ENCODE measurements at regions not wholly inside any gene's neighbourhood (a gene's known extent, or its start where the extent isn't known, plus 50 kb on each side); places are given as distances from the start of the nearest gene placed in this dataset.
"Not testable (repeated sequence)": the region's sequence is repeated elsewhere in the genome, so short reads cannot be mapped to it uniquely, and the experiment has no call there.

DNA sequence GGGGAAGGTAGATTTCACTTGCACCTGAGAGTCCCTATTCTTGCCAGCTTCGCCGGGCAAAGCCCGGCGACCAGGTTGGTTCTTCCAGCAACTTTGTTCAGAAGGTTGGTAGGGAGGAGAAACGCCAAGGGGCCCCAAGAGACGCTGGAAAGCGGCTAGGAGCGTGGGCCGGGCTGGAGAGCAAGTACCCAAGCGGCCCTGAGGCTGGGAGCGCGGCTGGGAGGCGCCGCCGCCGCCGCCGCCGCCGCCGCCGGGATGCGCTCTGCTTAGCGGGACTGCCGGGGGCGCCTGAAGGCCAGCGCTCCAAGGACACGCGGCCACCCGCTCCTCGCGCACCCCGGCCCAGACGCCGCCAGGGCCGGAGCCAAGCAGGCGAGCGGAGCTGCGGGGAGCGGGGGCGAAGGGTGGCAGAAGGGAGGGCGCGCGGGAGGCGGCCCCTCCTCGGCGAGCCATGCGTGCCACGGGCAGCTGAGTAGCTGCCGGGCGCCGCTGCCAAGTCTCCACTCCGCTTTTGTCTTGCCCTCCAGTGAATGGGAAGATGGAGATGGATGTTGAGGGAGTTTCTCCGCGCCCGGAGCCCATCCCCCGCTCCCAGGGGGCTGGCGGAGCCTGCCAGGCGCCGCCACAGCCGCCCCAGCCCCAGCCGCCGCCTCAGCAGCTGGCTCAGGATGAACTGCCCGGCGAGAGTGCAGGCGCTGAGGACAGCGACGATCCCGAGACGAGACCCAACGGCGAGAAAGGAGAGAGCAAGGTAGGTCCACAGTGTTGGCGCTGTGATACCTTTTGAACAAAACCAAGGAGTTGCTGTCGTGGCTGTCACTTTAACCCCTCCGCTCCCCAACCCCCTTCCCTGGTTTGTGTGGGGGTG lies 227.4 kb upstream of the AZI2 start:
- peak; percentile 56 for DNase-seq

DNA sequence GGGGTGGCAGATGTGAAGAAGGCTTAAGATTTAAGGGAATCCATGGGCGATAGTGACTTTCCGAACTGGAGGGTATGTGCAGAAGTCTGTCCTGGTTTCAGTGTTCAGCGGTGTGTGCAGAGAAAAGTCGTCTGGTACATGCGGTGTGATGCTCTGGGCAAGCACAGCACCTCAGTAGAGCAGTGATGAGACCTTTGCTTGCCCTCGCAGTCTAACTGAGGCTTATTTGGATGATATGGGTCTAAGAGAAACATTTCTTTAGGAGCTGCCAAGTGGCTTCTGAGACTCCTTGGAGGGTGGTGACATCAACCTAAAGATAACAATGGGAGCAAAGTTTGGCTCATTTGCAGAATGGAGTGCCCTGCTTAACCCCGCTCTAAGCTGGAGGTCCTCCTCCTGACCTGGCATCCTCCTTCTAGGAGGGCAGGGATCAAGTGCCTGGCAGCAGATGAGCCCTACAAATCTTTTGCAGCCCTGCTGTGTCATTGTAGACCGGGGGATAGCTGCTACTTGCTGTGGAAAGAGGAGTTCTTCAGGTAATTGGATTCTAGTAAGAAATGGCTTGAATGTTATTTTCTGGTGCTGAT lies 228.1 kb upstream of the AZI2 start:
- no peak for DNase-seq

DNA sequence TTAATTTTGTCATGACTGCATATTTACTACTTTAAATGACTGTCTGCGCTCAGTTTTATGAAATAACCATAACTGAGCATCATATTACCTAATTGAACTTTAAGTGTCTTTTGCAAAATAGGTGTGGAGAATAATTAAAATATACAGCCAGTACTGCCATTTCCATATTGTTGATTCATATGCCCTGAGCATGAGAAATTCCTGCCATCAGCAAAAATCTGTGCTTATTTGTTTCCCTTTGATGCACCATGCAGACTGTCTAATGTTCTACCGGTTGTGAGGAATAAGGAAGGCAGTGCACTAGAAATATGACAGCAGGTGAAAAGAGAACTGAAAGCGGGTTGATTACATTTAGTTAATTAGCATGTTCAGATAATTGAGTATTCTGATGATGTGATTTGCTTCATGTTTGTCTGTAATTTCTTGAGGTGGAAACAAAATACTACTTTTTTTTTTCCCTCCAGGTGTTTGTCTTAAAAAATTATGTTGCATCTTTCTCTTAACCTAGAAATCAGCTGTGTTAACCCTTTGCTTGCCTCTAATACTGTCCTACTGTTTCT lies 229.4 kb upstream of the AZI2 start:
- DNase-seq: no peak

DNA sequence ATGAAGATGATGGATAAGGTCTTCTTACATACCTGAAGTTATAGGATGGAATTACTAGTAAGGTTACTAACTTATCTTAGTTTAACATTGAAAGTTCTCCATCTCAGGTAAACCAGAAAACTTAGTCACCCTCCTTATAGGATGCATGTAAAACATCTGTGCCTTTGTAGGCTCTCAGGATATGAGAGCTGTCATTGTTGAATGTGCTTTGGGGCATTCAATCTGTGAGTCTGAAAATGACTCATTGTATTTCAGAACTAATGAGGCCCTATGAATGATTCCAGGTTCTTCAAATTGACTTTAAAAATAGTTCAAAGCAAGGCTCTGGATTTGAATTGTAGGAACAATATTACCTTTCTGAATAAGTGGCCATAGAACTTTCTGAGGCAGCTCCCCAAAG lies 237.7 kb upstream of the AZI2 start:
- DNase-seq: no peak

DNA sequence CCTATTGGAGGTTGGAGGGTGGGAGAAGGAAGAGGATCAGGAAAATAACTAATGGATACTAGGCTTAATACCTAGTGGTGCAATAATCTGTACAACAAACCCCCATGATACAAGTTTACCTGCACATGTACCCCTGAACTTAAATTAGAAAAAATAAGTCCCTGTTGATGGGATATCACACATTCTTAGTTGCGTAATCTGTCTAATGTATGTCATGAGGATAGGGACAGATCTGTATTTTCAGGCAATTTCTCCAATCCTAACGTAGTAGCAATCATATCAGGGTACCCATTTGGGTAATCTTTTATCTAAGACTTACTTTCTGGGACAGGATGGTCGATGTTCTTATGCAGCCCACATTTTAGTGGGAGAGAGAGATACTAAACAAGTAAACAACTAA lies 239.1 kb upstream of the AZI2 start:
- no peak for DNase-seq

DNA sequence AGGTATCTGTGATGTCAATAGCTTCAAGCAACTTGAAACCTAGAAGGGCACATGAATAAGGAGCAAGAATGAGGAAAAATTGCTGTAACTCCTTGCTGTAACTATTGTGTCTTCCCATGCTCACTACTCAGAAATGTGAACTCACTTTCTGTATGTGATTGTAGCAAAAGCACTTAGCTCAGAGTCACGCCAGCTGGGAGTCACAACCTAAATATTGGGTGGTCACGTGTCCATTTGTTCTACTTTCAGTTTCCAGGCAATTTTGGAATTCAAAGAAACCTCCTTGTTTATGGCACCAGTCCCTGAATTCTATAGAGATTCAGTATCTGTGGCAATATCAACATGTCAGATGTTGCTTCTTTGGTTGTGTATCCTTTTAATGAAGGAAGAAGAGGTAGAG lies 241.6 kb upstream of the AZI2 start:
- DNase-seq: no peak

DNA sequence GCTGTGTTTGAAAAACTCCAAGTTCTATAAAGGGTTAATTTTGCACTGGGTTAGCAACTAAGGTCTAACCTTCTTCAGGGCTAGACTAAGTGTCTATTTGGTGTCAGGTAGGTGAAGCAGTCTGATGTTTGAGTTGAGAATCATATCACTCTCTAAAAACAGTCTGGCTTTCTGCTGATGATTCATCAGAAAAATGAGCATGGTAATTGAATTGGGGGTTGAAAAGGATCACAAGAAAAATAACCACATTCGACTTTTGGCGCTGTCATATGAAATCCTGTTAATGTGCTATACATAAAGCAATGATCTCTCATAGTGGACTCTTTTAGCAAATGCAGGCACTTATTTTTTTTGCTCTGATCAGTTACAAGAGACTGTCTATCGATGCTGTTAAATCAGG lies 242.2 kb upstream of the AZI2 start:
- DNase-seq: no peak

DNA sequence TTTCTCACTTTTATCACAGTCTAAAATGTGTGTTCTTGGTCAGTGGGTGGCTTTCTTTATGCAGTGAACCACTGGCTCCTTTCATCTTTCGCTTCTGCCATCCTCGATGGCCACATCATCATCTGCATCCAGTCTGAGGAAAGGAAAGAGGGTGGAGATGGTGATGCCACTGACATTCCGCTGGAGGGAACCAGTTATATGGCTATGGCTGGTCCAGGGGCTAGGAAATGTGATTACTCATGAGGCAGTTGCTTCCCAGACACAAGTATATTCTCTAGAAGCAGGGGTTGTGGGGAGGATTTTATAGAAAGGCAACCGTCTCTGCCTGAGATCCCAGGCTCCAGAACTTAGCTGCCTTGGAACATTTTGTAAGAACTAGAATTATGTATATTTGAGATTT lies 246.7 kb upstream of the AZI2 start:
- no peak for DNase-seq

DNA sequence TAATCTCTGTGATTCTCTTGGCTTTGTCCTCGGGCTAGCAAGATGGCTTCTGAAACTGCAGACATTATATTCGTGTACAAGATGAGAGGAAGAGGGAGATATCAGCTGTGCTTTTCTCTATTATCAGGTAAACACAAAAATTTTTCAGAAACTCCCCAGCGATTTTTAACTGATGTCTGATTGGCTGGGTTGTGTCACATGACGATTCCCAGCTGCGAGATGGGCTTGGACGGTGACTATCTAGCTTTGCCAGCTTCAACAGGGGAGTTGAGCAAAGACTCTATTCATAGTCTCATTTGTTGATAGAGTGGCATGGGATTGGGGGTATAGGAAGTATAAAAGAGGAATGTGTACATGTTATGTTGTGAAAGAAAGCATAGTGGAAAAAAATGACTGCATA lies 248.8 kb upstream of the AZI2 start:
- DNase-seq: no peak

DNA sequence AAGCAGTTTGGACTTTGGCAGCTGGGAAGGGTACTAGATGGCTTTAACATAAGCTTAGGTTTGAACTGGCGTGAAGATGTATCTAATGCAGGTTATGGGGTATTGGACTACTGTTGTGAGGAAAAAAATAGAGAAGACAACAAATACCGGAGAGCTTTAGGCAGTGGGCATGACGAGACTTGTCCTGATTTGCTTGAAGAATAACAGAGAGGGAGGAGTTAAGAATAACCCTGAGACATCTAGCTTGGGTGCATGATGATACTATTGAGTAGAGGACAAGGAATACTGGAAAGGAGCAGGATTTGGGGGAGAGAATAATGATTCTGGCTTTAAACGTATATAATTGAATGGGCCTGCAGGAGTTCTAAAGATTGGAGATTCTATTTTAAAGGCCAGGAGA lies 249.5 kb upstream of the AZI2 start:
- no peak for DNase-seq

DNA sequence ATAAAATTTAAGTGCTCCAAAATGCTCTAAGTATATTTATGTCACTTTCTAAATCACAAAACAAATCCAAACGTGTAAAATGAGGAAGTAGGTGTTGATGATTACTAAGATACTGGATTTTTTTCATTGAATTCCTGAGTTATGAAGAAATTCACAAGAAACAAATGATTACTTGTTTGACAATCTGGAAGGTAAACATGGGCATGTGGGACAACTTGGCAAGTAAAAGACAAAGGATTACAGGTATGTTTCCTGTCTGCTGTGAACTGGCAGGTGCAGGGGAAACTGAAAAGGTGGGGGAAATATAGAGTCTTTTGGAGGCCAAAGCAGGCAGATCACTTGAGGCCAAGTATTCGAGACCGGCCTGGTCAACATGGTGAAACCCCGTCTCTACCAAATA lies 252.7 kb upstream of the AZI2 start:
- no peak for DNase-seq

DNA sequence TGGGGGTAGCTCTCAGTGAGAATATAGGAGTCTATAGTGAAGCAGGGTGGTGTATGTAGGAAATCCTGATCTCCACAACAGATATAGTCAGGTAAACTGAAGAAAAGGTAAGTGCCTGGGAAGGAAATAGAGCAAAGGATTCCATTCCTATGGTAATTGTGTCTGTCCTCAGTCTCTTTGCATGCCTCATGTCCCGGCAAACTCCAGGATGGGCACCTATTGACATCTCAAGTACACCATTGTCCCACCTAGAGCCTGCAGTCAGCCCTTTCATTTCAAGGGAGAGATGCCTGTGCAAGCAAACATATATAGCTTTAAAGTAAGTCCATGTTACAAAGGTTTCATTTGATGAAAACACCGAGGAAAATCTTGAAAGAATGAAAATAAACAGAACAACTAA lies 257.7 kb upstream of the AZI2 start:
- DNase-seq: no peak

DNA sequence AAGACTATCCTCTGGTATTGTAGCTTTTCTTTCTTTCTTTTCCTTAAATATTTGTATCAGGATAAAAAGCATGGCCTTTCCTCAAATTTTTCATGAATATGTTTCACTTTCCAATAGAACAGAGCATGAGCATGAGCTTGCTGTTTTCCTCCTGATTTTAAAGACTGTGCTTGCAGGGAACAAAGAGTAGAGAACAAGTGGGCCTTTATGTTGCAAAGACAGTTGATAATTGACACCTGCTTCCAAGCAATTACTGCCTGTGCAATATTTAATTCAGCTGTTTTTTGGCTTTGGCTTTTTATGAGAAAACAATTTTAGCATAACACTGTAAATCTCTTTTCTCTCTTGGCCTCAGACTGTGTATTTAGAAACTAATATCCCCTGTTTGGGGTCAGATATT lies 263.6 kb upstream of the AZI2 start:
- DNase-seq: no peak

DNA sequence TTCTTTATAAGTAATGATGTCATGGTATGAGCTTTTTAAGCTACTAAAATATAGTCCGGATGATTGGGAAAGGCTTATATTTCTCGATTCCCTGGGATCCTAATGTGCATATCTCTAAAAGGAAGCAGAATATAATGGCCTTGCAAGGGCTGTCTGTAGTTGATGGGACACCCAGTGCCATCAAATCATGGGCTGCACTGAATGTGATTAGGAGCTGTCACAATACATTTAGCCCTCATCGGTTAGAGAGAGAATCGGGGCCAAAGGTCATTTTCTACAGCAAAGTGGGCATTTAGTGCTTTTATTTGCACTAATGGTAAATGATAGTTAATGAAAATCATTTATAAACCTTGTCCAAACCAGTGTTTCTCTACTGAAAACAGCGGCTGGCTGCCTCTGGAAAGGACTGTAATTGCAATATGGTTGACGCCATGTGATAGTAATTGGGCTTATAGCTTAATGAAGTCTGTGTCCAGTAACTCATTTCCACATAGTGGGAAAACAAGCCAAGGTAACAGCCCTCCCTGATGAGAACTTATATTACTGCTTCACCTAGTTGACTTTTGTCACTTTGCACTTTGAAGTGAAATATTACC lies 265.0 kb upstream of the AZI2 start:
- DNase-seq: no peak

DNA sequence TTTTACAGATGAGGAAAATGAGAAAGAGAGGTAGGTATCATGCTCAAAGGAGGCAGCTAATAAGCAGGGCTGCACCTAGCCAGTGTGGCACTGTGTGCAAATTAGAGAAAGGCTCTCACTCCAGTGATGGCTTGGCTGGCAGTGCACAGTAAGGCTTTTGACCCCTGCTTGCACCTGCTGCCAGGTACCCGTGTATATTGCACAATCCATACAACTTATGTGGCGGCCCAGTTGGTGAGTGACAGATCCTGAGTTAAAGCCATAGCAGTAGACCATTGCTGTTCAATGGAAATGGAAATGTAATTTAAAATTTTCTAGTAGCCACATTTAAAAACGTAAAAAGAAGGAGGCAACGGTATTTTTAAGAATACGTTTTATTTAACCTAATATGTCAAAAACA lies 266.4 kb upstream of the AZI2 start:
- DNase-seq: no peak

DNA sequence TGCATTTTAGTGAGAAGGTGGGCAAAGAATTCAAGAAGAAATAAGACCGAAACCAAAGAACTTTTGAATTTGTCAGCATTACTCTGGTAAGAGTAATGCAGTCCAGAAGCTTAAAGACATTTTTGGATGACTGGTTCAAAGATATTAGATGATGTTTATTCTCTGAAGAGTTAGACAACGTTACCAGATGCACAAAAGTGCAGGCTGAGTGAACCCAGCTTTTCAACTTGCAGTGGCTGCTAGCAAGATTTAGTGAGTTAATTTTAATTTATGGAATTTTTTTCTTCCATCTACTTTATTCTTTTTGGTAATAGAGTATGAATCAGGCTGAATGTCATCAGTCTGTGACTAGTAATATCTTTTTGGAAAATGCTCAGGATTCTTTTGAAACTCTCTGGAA lies 267.3 kb upstream of the AZI2 start:
- DNase-seq: no peak

DNA sequence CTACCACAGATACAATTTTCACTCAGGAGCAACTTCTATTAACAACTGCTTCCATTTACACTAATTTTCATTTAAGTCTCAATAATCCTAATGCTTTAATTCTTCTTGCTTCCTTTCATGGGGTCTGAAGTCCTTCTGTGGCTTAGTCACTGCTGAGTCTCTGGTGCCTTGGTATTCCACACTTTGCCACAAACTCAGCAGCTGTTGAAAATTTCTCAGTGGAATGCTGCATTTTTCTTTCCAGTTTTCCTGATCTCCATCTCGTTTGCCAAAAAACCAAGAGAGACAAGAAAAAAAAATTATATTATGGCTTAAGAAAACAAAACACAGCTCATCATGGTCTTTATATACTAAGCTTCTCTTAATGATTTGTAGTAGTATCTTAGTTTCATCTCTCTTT lies 269.2 kb upstream of the AZI2 start:
- no peak for DNase-seq

DNA sequence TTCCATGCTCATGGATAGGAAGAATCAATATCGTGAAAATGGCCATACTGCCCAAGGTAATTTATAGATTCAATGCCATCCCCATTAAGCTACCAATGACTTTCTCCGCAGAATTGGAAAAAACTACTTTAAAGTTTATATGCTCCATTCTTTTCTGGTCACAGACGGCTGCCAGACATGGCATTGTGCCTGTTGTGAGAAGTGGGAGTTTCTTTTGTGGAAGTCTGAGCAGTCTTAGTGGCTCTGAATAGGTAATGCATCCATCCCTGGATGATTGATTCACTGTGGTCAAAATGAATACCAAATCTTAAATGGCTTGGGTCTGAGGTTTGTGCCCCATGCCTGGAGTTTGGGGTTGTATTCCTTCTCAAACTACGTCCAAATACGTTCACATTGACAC lies 274.5 kb upstream of the AZI2 start:
- DNase-seq: no peak

DNA sequence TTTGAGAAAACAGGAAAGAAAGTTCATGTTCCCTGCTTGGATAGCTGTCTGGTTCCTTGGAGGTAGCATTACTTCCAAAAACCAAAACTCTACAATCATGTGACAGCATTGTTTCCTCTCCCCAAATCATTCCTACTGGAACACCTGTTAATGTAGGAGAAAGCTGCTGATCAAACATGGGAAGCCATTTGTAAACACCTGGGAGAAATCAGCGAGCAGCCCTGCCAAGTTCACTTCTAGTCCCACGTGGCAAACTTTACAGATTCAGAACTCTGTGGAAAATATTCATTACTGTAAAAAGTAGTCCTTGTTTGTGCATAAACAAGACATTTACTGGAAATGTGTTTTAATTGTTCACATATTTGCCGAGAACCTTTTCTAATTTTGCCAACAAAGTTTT lies 275.5 kb upstream of the AZI2 start:
- DNase-seq: no peak

DNA sequence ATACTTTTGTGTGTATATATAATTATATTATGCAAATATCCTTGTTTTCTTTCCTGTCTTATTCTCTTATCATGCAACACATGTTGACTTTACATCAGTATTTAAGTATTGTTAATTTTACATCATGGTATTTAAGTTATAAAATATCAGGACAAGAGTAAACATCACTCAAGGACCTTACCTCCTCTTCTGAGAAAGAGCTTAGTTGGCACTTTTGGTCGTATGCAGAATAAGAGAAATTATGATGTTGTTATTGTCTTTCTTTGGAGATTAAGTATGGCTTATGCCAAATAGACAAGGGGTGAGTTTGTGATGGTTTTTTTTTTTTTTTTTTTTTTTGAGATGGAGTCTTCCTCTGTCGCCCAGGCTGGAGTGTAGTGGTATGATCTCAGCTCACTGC lies 279.2 kb upstream of the AZI2 start:
- not testable (repeated sequence) for DNase-seq

DNA sequence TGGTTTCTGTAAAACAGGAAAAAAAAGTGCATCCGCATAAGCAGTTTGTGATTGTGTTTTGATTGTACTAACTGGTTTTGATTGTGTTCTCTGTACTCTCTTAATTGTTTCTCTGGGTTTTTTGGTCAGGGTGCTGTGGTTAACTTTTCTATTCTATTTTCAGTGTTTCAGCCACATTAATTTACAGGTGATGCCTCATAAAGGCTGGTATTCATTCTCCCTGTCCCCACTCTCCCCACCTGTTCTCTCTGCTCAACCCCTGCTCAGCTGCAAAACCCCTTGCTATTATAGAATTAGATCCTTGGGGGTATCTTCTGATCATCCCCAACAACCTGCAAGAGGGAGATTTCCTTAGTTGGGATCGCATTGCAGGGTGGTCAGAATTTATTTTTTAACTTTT lies 285.4 kb upstream of the AZI2 start:
- no peak for DNase-seq

DNA sequence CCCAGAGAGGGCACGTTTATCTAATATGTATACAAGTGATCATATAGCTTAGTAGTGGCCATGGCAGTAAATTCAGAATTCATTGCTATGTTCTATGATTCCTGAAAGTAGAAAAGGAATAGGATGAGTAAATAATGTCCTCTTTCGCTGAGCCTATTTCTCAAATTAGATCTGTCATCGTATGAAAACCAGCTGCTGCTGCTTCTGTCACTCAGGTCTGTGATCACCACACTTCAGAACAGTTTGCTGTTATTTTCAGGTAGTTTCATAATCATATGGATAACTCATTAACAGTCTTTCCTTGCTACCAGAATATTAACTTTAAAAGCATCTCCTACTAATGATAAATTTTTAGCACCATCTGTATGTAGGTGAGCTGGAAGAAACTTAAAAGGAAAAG lies 289.1 kb upstream of the AZI2 start:
- no peak for DNase-seq

DNA sequence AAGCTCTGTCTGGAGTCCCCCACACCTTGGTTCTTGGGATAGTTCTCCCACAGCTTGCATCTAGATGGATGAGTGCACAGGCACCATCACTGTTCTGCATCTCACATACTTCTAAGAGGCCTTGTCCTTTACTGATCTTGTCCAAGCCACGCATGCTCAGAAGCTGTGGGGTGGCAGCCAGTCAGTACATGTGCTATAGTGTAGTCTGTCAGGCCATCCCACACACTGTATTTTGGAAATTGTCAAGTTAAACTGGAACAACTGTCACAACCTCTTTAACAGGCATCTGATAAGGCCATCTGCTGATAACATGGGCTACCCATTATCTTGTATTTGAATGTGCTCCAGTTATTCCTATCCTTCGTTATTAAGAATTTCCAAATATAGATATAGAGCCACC lies 296.5 kb upstream of the AZI2 start:
- no peak for DNase-seq

DNA sequence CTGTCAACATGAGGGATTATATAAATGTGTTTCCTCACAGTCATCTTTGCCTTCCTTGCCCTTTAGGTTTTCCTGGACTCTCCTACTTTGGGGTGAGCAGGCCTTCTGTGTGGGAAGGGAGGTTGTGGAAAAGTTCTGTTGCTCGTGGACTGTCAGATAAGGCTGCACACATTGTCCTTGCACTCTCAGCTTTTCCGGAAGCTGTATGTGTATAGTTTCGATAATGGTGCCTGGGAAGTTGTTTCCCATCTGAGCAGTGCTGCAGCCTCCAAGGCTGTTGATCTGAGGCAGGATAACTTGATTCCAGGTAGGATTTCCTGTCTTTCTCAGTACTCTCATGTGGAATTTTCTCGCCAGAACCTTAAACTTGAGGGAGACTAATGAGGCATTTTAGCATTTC lies 297.8 kb upstream of the AZI2 start:
- DNase-seq: no peak

Data from left hindlimb (tissue), 1 donor.